ENCODE measurements at regions not wholly inside any gene's neighbourhood (a gene's known extent, or its start where the extent isn't known, plus 50 kb on each side); places are given as distances from the start of the nearest gene placed in this dataset.
A peak's percentile ranks its signal among the peaks of the same experiment; 100 is the strongest.

GRCh38 chr15:69579950-69580618 is 127.5 kb downstream of the RPLP1 start:
- Histone ChIP-seq H3K9me2 (ENCODE audit: insufficient read depth, low read length) (no peaks in the 10 kb centered on the region), H3K4me1 (ENCODE audit: insufficient read depth, low read length, poor library complexity, severe bottlenecking) (peaks cover 10% of the 10 kb centered on the region), H3K27ac (ENCODE audit: low read depth, low read length, poor library complexity, severe bottlenecking) (no peak overlapping the region), H2AFZ (ENCODE audit: low read length) (no peak overlapping the region), H4K20me1 (ENCODE audit: insufficient read depth, low read length) (no peaks in the 10 kb centered on the region), H3K79me2 (ENCODE audit: insufficient read depth, low read depth, low read length) (no peaks in the 10 kb centered on the region), H3K4me3 (ENCODE audit: low read depth, low read length, poor library complexity, severe bottlenecking) (no peak overlapping the region), H3K9me3 (ENCODE audit: low read length) (no peaks in the 10 kb centered on the region), H3K4me2 (ENCODE audit: low read length) (no peak overlapping the region), H3K36me3 (ENCODE audit: insufficient read depth, low read length) (no peaks in the 10 kb centered on the region)
- ChIA-PET POLR2A (interaction anchor here (0.7 kb wide), 1 partner anchor 1957 kb away, joined by 3 read pairs; no protein-coding TSS in a partner anchor), CTCF (ENCODE audit: unreplicated experiment) (no interaction called here)
- intact Hi-C loops (cut with micrococcal nuclease; ENCODE audit: unreplicated experiment): loop anchor here (10.0 kb wide), 2 partner anchors 145 to 885 kb away; no protein-coding TSS in a partner anchor
- TF ChIP-seq CTCF (conservative IDR thresholded peaks at IDR 0.05; ENCODE audit: low read length) (no peak), EZH2phosphoT487 (IDR thresholded peaks at IDR 0.05; ENCODE audit: borderline replicate concordance, low read depth, low read length) (no peak)
- no TSS peak for BruUV-seq (replicated peaks)
- DNase-seq (ENCODE audit: low spot score): no peak

- H3K4me2 ChIP-seq (ENCODE audit: low read length): peak overlapping the region; percentile 17; the same call in 1 of the 2 replicates
- CTCF ChIA-PET (ENCODE audit: unreplicated experiment): no interaction called here
- no peak overlapping the region for H2AFZ ChIP-seq (ENCODE audit: low read length)
- no peak overlapping the region for H3K27ac ChIP-seq (ENCODE audit: low read depth, low read length, poor library complexity, severe bottlenecking)
- TF ChIP-seq CTCF (conservative IDR thresholded peaks at IDR 0.05; ENCODE audit: low read length) (no peak), EZH2phosphoT487 (IDR thresholded peaks at IDR 0.05; ENCODE audit: borderline replicate concordance, low read depth, low read length) (no peak)
- POLR2A ChIA-PET: interaction anchor here (0.6 kb wide), 1 partner anchor 85 kb away, joined by 3 read pairs; no protein-coding TSS in a partner anchor
- H3K36me3 ChIP-seq (ENCODE audit: insufficient read depth, low read length): no peaks in the 10 kb centered on the region
- no peaks in the 10 kb centered on the region for H4K20me1 ChIP-seq (ENCODE audit: insufficient read depth, low read length)
- no TSS peak for BruUV-seq (replicated peaks)
- peaks cover 10% of the 10 kb centered on the region for H3K4me1 ChIP-seq (ENCODE audit: insufficient read depth, low read length, poor library complexity, severe bottlenecking)
- no peaks in the 10 kb centered on the region for H3K9me2 ChIP-seq (ENCODE audit: insufficient read depth, low read length)
- peak; percentile 14 for DNase-seq (ENCODE audit: low spot score)
- H3K4me3 ChIP-seq (ENCODE audit: low read depth, low read length, poor library complexity, severe bottlenecking): no peak overlapping the region
- H3K9me3 ChIP-seq (ENCODE audit: low read length): no peaks in the 10 kb centered on the region
- H3K79me2 ChIP-seq (ENCODE audit: insufficient read depth, low read depth, low read length): no peaks in the 10 kb centered on the region
- intact Hi-C loops (cut with micrococcal nuclease; ENCODE audit: unreplicated experiment): no loop called here
These were observed 131.0 kb downstream of the RPLP1 start for GRCh38 chr15:69583626-69584025.

GRCh38 chr15:69585937-69586336 is 133.3 kb downstream of the RPLP1 start:
- no TSS peak for BruUV-seq (replicated peaks)
- Histone ChIP-seq H3K4me2 (ENCODE audit: low read length) (no peak overlapping the region), H3K27ac (ENCODE audit: low read depth, low read length, poor library complexity, severe bottlenecking) (no peak overlapping the region), H3K36me3 (ENCODE audit: insufficient read depth, low read length) (no peaks in the 10 kb centered on the region), H4K20me1 (ENCODE audit: insufficient read depth, low read length) (no peaks in the 10 kb centered on the region), H2AFZ (ENCODE audit: low read length) (no peak overlapping the region), H3K4me1 (ENCODE audit: insufficient read depth, low read length, poor library complexity, severe bottlenecking) (peaks cover 10% of the 10 kb centered on the region), H3K79me2 (ENCODE audit: insufficient read depth, low read depth, low read length) (no peaks in the 10 kb centered on the region), H3K9me3 (ENCODE audit: low read length) (no peaks in the 10 kb centered on the region), H3K4me3 (ENCODE audit: low read depth, low read length, poor library complexity, severe bottlenecking) (no peak overlapping the region), H3K9me2 (ENCODE audit: insufficient read depth, low read length) (no peaks in the 10 kb centered on the region)
- intact Hi-C loops (cut with micrococcal nuclease; ENCODE audit: unreplicated experiment): no loop called here
- TF ChIP-seq EZH2phosphoT487 (IDR thresholded peaks at IDR 0.05; ENCODE audit: borderline replicate concordance, low read depth, low read length) (no peak), CTCF (conservative IDR thresholded peaks at IDR 0.05; ENCODE audit: low read length) (no peak)
- POLR2A ChIA-PET: no interaction called here
- CTCF ChIA-PET (ENCODE audit: unreplicated experiment): no interaction called here
- DNase-seq (ENCODE audit: low spot score): no peak
